ENCODE measurements at regions not wholly inside any gene's neighbourhood (a gene's known extent, or its start where the extent isn't known, plus 50 kb on each side); places are given as distances from the start of the nearest gene placed in this dataset.

DNA sequence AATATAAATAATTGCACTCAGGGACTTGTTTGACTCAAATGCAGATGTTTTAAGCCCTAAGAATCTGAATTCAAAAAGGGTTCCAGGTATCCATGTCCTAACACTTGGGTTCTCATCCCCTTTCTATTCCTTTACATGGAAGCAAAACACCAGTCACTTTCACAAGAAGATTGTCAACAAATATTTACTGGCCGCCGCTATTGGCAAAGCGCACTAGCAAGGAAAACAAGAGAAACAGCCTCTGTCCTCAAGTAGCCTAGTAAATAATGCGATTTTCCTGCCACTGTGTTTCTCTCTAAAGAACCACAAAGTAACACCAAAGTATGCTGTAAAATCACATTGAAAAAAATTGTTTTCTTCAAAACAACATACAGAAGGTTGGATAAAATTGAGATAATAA, 66.7 kb upstream of the EZH2 start:
- ChIA-PET POLR2A (no interaction called here), CTCF (no interaction called here)
- TF ChIP-seq, protein P1, sequence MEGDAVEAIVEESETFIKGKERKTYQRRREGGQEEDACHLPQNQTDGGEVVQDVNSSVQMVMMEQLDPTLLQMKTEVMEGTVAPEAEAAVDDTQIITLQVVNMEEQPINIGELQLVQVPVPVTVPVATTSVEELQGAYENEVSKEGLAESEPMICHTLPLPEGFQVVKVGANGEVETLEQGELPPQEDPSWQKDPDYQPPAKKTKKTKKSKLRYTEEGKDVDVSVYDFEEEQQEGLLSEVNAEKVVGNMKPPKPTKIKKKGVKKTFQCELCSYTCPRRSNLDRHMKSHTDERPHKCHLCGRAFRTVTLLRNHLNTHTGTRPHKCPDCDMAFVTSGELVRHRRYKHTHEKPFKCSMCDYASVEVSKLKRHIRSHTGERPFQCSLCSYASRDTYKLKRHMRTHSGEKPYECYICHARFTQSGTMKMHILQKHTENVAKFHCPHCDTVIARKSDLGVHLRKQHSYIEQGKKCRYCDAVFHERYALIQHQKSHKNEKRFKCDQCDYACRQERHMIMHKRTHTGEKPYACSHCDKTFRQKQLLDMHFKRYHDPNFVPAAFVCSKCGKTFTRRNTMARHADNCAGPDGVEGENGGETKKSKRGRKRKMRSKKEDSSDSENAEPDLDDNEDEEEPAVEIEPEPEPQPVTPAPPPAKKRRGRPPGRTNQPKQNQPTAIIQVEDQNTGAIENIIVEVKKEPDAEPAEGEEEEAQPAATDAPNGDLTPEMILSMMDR (IDR thresholded peaks at IDR 0.05; ENCODE audit: control extremely low read depth, extremely low read depth, low read depth, missing control alignments), result no peak
- no peak for DNase-seq (ENCODE audit: extremely low spot score)

DNA sequence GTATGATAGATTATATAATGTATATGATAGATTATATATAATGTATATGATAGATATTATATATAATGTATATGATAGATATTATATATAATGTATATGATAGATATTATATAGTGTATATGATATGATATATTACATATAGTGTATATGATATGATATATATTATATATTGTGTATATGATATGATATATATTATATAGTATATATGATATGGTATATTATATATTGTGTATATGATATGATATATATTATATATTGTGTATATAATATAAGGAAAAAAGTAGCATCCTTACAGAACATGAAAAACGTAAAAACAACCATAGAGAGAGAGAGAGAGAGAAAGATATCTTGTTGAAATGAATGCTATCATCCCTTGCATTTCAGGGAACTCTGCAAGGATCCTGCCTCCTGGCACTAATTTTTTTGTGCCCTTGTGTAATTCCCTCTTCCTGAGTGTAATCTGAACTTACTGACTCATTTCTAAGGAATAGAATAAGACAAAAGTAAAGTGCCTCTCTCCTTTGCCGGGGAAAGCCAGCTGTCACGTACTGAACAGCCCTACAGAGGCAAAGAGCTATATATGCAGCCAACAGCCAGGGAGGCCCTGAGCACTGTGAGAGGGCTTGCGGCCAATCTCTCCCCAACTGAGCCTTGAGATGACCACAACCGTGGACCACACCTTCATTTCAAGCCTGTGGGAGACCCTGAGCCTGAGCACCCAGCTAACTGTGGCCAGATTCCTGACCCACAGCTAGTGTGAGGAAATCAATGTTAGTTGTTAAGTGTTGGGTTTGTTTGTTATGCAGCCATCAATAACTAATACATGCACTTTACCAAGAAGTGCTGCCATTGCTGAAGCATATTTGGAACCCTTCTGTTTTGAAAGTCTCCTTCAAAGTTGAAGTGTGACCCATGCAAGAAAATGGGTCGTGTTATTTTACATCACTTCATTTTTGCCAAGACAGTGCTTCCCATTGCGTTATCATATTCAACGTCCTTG, 61.1 kb upstream of the EZH2 start:
- POLR2A ChIA-PET, result no interaction called here
- TF ChIP-seq, protein P1 (IDR thresholded peaks at IDR 0.05; ENCODE audit: control extremely low read depth, extremely low read depth, low read depth, missing control alignments), result no peak
- DNase-seq (ENCODE audit: extremely low spot score), result no peak
- CTCF ChIA-PET, result interaction anchor here (1.0 to 1.8 kb wide), 3 partner anchors 10 to 14 kb away, joined by 3 to 4 read pairs (median 3); no protein-coding TSS in a partner anchor

DNA sequence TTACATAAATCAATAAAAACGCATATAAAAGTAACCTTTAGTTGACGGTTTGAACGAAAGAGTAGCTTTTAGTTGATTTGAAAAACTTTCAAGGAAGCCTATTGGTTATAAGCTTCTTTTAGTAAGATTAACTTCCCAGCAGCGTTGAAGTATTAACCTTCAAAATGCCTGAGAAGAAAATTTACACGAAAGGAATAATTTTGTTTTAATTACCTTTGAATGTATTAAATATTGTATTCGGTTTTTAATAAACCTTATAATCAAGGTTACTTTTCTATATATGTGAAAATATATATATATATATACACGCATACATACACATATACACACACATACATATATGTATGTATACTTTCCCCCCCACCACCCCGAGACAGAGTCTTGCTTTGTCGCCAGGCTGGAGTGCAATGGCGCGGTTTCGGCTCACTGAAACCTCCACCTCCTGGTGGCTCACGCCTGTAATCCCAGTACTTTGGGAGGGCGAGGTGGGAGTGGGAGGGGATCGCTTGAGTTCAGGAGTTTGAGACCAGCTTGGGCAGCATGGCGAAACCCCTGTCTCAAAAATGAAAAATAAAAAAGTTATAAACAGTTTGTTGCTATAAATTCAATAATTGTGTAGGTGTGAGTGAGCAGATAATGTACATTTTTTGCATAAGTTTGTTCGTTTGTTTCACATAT, 57.6 kb upstream of the EZH2 start:
- DNase-seq (ENCODE audit: extremely low spot score), result no peak
- POLR2A ChIA-PET, result interaction anchor here (0.6 kb wide), 1 partner anchor 461 kb away, joined by 3 read pairs; no protein-coding TSS in a partner anchor
- TF ChIP-seq, protein P1 (IDR thresholded peaks at IDR 0.05; ENCODE audit: control extremely low read depth, extremely low read depth, low read depth, missing control alignments), result peak; percentile 45
- CTCF ChIA-PET, result interaction anchor here (0.7 to 3.0 kb wide), 19 partner anchors 8 to 238 kb away, joined by 3 to 17 read pairs (median 4); no protein-coding TSS in a partner anchor

DNA sequence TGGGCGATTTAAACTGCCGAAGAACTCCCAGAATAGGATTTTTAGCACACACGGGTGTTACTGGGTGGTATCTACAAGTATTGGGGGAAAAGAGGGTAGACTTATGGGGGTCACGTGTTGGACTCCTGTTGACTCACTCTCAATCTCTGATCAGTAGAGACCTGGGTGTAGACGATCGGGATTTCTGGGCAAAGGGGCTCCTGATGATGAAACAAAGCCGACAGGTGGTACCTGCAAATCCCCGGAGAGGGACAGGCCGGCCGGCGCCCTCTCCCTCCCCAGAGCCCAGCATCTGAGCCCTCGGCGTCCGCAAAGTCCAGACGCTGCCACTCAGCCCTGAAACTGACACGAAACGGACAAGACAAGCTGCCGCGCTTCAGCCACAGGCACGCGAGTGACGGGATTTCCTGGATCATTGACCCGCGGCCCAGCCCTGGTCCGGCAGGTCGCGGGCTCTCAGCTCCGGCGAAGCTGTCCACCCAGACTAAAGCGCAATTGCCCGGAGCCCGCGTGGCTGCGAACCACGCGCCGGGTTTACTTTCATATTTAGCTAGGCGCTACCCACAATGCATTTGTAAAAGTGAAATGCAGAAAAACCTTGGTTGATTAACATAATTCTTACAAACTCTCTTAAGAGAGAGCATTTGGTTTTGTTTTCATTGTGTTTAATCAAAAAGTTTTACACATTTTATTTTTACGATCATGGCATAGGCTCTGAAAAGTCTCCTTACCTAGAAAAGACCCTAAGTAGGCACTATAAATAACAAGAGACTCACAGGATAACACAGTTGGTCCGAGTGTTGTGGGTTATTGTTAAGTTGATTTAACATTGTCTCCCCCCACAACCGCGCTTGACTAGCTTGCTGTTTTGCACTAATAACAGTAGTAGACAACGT, 56.9 kb upstream of the EZH2 start:
- ChIA-PET CTCF (interaction anchor here (0.7 to 3.0 kb wide), 17 partner anchors 9 to 678 kb away, joined by 3 to 17 read pairs (median 4); no protein-coding TSS in a partner anchor), POLR2A (interaction anchor here (0.6 kb wide), 1 partner anchor 461 kb away, joined by 3 read pairs; no protein-coding TSS in a partner anchor)
- DNase-seq (ENCODE audit: extremely low spot score), result peak; percentile 81
- TF ChIP-seq, protein P1 (IDR thresholded peaks at IDR 0.05; ENCODE audit: control extremely low read depth, extremely low read depth, low read depth, missing control alignments), result no peak

DNA sequence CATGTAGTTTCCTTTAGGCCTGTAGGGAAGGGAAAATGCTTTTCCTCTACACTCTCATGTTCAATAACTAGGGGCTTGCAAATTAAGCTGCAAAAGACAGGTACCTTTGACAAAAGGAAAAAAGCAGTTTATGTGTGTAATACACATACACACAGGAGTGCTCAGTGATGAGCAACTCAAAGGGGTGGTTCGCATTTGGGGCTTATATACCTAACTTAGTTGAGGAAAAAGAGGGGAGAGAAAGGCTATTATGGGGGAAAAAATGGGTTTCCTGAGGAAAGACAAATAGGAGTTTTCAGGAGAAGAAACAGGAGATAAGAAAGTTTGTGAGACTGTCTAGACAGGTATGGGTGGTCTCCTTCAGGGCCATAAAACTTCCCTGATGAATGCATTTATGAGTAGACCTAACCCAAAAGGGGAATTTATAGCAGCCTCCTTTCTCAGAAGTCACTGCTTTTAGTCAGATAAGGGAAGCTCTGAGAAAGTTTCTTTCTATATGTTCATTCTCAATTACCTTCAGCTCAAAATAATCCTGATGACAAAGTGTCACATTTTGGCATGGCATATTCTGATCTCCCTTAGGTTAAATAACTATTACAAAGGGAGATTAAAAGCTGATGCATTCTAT, 55.2 kb upstream of the EZH2 start:
- DNase-seq (ENCODE audit: extremely low spot score), result no peak
- POLR2A ChIA-PET, result interaction anchor here (0.6 kb wide), 1 partner anchor 890 kb away, joined by 6 read pairs; no protein-coding TSS in a partner anchor
- TF ChIP-seq, protein P1 (IDR thresholded peaks at IDR 0.05; ENCODE audit: control extremely low read depth, extremely low read depth, low read depth, missing control alignments), result no peak
- CTCF ChIA-PET, result interaction anchor here (1.0 to 1.3 kb wide), 5 partner anchors 16 to 218 kb away, joined by 3 to 4 read pairs (median 3); no protein-coding TSS in a partner anchor
